ENCODE measurements at regions not wholly inside any gene's neighbourhood (a gene's known extent, or its start where the extent isn't known, plus 50 kb on each side); places are given as distances from the start of the nearest gene placed in this dataset.

DNA sequence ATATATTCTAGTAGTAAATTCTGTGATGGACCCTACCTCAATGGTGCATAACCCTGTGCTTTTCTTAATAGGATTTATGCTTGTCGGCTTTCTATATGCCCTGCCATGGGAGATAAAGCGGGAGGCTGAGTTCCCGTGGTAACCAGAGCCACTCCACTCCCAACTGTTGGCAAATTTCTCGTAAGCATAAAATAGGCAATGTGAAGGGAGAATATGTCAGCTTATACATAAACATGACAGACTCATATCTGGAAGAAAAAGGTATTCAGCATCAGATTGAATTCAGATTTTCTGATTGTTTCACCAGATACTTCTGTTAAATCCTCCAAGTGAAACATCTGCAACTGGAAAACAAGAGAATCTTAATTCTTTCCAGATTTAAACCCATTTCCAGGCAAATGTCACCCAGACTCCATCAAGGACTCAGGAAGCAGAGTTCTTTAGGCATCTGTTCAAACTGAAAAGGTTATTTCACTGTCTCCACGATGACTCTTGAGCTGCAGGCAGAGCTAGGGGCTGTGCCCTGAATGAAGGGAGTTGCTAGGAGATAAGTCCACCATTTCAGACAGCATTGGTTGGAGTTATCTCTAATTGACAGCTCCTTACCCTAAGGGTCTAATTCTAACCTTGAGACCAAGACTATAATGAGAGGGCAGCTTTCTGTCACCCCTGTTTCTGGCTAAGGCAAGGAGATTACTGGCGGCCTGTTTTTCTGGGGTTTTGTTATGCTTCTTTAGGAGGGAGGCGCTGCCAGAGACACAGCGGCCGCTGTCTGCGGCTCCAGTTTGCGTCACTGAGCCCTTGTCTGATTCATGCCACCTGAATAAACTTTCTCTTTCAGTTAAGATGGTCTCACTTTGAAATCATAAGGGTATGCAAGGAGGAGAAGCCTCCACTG is 381.3 kb downstream of the SOX11 start:
- H3K4me3 ChIP-seq (ENCODE audit: low read length): no peak overlapping the region
- no peak for DNase-seq (ENCODE audit: low read depth)
- TF ChIP-seq CTCF (IDR thresholded peaks at IDR 0.05; ENCODE audit: insufficient read depth, low read depth, low read length, missing control alignments): no peak

GRCh38 chr2:6074089-6074643 is 382.0 kb downstream of the SOX11 start:
- no peak overlapping the region for H3K4me3 ChIP-seq (ENCODE audit: low read length)
- TF ChIP-seq CTCF (IDR thresholded peaks at IDR 0.05; ENCODE audit: insufficient read depth, low read depth, low read length, missing control alignments): no peak
- DNase-seq (ENCODE audit: low read depth): no peak

GRCh38 chr2:6077585-6077984 is 385.4 kb downstream of the SOX11 start:
- no peak for DNase-seq (ENCODE audit: low read depth)
- H3K4me3 ChIP-seq (ENCODE audit: low read length): no peak overlapping the region
- TF ChIP-seq CTCF (IDR thresholded peaks at IDR 0.05; ENCODE audit: insufficient read depth, low read depth, low read length, missing control alignments): no peak

- H3K4me3 ChIP-seq (ENCODE audit: low read length): no peak overlapping the region
- DNase-seq (ENCODE audit: low read depth): no peak
- TF ChIP-seq CTCF (IDR thresholded peaks at IDR 0.05; ENCODE audit: insufficient read depth, low read depth, low read length, missing control alignments): no peak
These were observed 386.2 kb downstream of the SOX11 start for GRCh38 chr2:6078414-6078813.

DNA sequence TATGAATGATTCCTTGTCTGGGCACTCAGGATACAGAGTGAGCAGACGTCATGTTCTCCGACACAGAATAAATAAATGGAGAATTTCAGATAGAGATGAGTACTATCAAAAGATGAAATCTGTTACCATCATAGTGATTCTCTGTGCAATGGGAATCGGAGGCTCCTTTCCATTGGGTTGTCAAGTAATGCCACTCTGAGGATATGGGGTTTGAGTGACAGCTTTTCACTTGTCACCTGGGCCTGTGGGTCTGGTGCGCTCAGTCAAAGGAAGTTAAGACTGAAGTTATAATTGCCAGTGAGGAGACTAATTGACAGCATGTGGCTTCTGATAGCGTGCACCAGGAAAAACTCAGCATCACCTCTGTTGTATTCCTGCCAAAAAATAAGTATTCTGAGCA is 387.2 kb downstream of the SOX11 start:
- no peak for TF ChIP-seq CTCF (IDR thresholded peaks at IDR 0.05; ENCODE audit: insufficient read depth, low read depth, low read length, missing control alignments)
- no peak for DNase-seq (ENCODE audit: low read depth)
- no peak overlapping the region for H3K4me3 ChIP-seq (ENCODE audit: low read length)

GRCh38 chr2:6080932-6081753 is 389.0 kb downstream of the SOX11 start:
- TF ChIP-seq CTCF (IDR thresholded peaks at IDR 0.05; ENCODE audit: insufficient read depth, low read depth, low read length, missing control alignments): no peak
- no peak for DNase-seq (ENCODE audit: low read depth)
- H3K4me3 ChIP-seq (ENCODE audit: low read length): no peak overlapping the region
